GM19238 (cell line): ENCODE measurements at regions not wholly inside any gene's neighbourhood (a gene's known extent, or its start where the extent isn't known, plus 50 kb on each side); places are given as distances from the start of the nearest gene placed in this dataset.
"Not testable (repeated sequence)": the region's sequence is repeated elsewhere in the genome, so short reads cannot be mapped to it uniquely, and the experiment has no call there.

Source experiments
- DNase-seq: peaks from one replicate; pipeline ENCODE4 v3.0.0; 2011; ENCODE audit warnings: low spot score; ENCODE audit not compliant: insufficient read length

DNA sequence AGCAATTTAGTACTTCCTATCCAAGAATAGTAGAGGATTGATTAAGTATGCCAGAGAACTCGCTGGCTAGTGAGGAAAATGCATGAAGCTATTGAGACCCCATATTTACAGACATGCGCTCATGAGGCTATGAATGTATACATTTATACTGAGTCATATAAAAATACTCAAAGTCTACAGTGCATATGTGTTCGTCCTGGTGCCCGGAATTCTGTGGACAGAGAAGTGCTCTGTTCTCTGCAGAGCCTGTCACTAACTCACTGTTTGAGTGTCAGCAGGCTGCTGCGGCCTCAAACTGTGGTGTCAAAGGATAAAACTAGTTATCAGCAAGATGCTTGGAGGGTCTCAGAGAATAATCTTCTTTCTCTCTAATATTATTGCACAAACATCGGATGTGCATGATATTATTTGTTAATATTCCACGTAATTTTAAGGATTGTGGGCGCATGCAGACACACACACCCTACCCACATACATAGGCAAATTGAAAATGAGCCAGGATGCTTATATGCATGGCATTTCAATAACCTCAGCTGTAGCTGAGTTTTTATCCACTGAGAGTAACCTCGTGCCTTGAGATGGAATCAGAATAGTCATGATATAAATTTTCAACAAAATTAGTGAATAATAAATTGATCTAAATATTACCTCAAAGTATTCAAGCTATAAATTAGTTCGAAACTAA, 50.0 kb upstream of the TSC22D2 start:
- no peak for DNase-seq

DNA sequence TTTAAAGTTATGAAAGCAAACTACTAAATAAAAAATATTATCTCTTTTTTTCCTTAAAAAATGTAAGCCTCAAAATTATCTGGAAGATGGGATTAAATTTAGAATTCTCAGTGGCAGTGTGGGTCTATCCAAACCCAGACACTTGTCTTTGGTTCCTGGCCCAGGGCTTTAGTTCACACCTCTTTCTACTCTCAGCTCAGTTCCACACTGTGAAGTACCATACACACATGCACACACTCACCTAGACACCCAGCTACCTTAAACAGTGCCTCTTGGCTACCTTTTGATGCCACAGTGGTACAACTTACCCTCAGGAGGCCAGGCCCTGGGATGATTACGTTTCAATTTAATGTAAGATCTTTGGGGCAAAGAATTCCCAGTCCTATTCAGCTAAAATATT, 51.0 kb upstream of the TSC22D2 start:
- DNase-seq, result no peak

DNA sequence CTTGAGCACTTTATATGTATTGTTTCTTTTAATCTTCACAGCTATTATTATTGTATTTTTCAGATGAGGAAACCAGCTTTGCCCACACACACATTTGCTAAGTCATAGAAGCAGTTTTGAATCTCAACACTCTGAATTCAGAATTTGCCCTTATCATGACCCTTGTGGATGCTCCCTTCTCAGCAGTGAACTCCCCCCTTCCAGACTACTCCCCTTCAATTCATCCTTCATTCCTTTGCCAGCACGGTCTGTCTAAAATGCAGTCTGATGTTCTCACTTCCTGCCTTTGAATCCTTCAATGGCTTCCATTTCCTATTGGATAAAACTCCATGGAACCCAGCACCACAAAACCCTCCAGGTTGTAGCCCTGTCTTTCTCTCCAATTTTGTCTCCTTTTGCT, 52.5 kb upstream of the TSC22D2 start:
- no peak for DNase-seq

DNA sequence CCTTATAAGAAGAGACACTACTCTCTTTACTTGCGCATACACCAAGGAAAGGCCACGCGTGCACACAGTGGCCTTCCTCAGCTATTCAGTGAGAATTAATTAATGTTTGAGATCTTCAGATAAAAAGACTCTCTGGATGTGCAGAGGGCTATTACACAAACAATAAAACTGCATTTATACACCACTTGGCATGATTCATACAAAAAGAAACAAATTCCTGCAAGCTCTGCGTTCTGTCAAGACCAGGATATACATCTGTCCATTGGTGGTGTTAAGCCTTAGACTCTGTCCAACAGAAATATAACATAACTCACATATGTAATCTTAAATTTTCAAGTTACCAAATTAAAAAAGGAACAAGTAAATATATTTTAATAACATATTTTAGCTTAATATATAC, 55.2 kb upstream of the TSC22D2 start:
- no peak for DNase-seq

DNA sequence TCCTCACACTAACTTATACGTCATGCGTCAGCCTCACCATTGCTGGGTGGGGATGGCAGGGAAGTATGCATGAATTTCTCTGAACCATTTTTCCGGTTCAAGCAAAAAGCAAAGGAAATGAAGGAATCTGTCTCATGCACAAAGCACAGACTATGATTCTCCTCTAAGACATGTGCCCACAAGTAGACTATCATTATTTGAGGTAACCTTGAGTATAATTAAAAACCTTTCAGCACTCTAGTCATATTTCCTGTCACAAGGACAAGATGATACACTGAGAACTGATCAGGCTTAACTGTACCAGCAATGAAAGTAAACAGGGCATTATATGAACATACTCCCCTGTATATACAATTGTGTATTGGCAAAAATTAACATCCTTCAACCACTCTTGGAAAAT, 56.7 kb upstream of the TSC22D2 start:
- DNase-seq, result no peak

DNA sequence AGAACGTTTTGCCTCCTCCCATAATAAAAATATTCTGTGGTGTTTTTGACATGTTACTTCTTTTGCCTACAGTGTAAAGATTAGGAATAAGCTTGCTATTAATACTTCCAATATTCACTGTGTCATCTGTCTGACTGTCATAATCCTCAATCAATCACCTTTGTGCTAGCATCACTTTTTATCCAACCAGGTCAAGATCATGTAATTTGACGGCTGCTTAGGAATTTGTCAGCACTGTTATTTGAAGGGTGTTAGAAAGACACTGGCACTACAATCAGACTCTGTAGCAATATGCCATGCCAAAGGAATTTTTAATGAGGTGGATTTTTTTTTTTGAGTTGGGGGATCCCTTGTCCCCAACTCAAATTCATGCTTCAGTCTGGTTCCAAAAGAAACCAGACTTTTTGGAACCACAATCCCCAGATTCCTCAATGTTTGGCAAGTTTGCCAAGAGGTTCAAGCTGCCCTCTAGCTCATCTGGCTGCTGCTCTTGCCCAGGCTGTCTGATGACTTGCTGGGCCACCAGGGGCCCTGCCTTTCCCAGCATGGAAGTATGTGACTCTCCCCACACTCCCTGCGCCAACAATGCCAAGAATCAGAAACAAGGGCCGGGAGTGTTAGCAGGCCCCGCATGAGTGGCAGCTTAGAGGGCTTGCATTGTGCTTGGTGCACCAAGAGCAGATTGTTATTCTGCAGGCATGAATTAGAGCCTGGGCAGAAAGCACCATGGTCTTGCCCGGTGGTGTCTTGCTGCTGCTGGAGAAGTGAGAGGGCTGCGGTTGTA, 58.6 kb upstream of the TSC22D2 start:
- no peak for DNase-seq

DNA sequence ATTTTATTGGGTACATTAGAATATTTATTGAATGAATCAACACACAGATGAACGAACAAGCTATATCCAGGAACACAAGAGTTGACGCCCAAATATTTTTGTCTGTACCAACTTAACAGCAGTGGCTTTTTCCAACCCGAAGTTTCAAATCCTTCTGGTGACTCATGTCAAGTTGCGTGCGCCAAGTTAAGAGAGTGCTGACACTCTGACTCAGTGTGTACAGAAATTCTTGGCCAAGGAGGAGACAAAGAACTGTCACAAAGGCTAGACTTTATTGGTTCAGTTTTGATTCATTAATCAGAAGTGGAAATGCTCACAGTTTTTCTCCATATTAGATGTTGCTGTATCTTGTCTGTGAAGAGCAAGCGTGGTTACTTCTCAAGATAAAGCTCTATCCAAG, 59.6 kb upstream of the TSC22D2 start:
- DNase-seq, result no peak

DNA sequence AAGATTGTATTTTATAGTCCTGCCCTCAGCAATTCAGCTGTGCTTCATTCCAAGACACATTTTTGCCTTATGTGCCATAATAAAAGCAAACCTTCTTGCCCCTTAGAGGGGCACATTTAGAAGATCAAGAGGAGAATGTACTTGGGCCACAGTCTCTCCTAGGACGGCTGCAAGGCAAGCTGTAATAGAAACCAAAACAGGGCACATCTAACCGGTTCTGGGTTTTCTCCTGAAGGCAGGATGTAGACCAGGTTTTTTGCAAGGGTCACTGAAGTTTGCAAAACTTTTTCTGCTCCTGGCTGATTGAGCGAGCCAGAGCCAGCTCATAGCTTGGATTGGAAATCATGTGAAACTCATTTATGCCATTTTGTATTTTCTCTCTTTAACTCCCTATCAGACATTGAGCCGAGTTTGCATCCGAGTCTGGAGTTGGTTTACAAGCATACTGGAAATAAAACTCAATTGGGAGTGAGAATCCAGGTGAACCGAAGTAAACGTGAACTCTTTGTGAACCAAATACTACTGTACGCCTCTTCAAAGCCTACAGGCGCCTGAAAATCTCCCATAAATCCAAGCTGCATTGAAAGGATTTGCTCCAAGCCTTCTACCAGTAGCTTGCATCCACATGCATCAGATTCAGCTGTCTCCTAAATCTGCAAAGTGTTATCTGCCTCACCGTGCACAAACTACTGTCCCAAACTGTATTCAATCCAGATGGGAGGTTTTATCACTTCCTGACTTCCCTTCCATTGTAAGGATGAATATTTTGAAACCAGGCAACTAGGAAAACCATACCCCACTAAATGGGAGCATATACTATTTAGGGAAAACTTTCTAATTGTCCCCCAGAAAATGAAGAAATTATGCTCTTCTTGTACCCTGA, 60.9 kb upstream of the TSC22D2 start:
- no peak for DNase-seq

DNA sequence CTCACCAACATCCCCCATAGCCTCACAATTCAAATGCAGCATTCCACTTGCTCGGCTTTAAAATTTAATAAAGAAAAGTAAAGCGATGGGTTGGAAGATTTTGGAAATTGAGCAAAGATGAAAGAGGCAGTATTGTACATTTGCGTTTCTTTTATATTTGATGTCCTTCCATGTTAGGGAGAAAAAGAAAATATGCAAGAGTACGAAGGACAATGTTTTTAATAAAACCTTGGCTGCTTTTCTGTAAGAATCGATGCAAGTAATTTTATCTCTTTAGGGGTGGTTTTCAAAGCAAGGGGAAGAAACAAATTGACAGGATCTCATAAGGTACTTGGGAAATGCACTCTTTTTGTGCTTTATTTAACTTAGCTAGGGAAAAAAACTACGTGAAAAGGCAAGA, 61.8 kb upstream of the TSC22D2 start:
- no peak for DNase-seq

DNA sequence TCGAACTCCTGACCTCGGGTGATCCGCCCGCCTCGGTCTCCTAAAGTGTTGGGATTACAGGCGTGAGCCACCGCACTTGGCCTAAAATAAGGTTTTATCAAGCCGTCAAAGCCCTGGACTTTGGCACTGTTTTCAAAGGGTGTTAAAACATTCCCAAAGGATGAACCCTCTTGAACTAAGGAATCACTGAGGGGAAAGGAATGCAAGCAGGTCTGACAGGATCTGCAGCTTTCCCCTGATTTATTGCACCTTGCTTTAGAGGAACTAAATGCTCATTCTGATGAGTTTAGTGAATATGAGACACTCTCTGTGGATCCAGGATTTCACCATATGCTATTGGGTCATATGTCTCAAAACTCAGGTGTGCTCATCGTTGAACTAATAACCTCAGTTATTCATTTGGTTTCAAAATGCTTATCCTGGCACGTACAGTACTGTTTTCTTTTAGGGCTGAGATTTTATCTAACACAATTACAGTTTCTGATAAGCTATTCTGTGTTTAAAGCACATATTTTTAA, 63.0 kb upstream of the TSC22D2 start:
- DNase-seq, result no peak

DNA sequence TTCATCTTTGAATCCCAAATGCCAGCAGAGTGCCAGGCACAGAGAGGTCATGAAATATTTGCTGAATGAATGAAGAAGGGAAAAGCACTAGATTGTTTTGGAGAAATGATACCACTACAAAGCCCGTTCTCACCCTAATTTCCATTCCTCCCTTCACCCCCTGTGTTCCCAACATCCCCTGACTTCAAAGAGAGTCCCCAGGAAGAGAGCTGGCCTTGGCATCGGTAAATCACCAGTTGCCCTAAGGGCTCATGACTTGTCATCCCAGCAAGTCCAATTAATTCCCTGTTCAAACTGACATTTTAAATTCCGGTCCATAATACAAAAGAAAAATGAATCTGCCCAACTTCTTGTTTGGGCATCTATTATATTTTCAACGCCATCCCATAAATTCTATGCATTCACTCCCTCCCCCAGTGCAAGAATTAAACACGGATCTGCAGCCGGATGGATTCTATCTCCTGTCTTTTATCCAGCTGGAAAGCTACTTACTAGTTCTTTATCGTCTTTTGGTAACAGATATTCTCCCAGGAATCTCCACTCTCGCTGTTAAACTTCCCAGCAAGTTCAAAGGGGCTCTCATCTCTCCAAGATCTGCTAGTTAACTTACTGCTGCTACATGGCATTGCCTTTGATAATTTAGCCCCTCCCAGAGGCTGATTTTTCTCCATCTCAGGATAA, 63.9 kb upstream of the TSC22D2 start:
- no peak for DNase-seq

DNA sequence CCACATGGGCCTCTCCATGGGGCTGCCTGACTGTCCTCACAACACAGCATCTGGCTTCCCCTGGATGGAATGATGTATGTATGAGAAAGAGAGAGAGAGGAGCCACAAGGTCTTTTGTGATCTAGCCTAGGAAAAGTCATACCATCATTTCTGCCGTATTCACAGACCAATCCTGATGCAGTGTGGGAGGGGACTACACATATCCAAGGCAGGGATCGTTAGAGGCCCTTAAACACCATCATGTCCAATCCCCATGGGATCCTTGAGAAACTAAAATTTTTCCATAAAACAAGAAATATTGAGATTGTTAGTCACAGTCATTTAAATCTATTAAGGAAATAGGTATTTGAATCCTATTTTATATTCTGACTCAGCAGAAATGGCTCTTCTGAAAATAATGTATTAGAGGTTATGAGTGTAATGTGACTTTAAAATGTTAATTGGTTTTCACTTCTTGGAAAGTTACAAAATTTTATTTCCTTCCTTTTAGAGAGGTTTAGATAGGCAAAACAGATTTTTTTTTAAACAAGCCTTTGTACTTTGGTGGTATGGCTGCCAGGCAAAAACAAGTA, 65.1 kb upstream of the TSC22D2 start:
- no peak for DNase-seq

DNA sequence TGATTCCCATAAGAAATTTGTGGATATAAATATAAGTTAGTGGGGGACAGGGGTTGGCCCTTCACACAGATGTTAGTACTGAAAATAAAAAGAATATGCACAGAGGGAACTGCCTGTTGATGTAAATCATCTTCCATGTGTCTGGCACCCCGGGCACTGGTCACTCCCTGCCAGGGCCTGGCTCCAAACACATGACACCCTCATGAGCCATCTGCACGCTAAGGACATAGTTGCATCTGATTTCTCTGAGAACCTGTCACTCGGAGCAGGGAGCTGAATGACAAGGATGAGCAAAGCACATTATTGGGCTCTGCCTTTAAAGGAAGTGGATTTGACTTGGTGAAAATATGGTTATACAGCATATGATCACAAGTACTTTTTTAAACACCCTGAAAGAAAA, 66.2 kb upstream of the TSC22D2 start:
- no peak for DNase-seq

DNA sequence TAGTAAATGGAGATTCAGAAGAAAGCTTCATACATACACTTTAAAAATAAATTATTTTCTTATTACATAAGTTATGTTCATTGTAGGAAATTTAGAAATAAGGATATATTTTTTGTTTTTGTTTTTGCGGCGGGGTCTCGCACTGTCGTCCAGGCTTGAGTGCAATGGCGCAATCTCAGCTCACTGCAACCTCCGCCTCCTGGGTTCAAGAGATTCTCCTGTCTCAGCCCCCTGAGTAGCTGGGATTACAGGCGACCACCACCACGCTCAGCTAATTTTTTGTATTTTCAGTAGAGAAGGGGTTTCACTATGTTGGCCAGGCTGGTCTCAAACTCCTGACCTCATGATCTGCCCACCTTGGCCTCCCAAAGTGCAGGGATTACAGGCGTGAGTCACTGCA, 71.7 kb upstream of the TSC22D2 start:
- DNase-seq, result not testable (repeated sequence)

DNA sequence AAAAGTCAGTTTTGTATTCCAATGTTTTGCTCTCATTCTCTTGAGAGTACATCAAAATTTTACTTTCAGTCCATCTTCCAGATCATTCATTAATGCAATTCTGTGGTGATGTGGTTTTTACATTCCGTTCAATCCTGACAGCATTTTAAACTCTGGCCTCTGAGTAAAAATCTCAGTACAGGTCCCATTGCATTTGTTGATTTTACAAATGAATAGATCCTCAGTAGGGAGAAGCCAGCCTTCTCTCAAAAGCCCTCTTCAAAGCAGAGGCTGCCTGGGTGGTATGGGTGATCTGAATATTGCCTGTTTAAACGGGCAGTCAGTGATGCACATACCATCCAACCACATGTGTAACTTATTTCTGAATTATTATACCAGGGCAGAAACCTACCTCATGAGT, 72.5 kb upstream of the TSC22D2 start:
- no peak for DNase-seq

DNA sequence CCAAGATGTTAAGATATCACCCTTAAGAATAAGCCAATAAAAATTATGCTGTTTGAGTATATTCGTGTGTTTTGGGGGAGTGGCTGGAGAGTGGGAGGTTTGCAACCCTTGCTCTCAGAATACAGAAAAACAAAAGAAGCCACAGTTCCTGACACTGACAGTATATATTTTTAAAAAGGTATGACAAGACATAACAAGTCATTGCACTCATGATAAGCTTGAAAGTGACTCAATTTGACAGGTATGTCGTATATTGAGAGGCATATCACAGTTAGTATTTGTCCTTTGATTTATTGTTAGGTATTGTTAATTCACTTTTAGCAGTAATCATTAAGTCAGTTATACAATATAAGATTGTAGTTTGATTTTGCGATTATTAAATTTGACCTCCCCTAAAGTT, 73.1 kb upstream of the TSC22D2 start:
- no peak for DNase-seq

DNA sequence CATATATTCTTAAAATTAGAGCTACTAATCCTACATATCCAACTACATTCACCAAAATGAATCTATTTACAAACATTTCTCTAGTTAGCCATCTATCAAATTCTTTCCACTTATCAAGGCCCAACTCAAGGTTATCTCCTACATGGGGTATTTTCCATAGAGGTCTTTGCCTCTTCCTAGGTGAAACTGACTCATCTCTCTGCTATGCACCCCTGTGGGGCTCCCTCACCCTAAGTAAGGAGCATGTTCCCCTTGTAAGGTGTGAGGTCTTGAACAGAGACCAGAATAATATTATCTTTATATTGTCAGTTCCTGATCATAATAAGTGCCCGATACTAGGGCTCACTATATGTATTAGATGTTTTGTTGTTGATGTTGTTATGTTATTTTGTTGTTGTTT, 74.6 kb upstream of the TSC22D2 start:
- no peak for DNase-seq

DNA sequence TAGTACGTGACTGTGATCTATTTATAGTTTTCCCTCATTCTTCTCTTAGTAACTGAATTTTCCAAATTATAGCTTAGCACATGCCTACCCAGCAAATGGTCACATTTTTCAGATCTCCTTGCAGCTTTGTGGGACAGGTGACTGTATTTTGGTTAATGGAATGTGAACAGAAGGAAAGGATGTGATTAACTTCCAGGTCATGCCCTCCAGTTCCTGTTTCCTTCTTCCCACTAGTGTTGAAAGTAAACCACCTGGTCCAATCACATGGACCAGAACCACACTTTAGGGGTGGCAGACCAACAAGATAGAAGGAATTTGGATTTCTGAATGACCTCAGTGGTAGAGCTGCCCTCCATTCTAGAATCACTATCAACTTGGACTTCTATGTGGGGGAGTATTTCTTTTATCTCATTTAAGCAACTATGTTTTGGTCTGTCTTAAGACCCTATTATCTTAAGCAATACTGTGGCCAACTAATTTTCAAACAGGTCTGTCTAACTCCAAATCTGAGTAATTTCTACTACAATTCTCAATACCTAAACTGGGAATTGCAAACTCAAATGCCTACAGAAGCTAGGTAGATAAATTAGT, 76.0 kb upstream of the TSC22D2 start:
- no peak for DNase-seq

DNA sequence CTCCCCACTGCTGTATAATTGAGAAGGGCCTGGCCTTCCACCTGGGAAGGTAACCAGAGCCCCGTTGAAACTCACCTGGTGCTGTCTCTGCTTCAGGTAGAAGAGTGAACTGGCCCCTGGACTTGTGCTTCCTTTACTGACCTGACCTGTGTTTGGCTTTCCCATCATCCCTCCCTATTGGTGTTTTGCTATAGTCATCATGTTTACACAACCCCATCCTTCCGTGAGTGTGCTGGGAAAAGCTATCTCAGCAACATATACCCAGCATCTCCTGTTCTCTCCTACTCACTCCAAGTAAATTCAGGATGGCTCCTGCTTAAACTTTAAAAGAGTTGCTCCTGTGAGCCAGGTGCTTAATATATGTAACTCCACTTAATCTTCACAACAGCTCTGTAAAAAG, 77.2 kb upstream of the TSC22D2 start:
- no peak for DNase-seq

DNA sequence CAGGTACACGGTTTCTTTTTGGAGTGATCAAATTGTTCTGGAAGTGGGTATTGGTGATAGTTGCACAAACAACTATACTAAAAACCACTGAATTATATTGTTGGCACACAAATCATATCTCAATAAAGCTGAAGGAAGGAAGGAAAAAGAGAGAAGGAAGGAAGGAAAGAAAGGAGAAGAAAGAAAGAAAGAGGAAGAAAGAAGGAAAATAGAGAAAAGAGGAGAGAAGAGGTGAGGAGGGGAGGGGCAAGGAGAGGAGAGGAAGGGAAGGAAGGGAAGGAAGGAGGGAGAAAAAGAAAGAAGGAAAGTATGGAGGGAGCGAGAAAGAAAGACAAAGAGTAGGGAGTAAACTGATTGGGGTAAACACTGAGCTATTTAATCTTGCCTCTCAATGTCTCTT, 77.9 kb upstream of the TSC22D2 start:
- no peak for DNase-seq

DNA sequence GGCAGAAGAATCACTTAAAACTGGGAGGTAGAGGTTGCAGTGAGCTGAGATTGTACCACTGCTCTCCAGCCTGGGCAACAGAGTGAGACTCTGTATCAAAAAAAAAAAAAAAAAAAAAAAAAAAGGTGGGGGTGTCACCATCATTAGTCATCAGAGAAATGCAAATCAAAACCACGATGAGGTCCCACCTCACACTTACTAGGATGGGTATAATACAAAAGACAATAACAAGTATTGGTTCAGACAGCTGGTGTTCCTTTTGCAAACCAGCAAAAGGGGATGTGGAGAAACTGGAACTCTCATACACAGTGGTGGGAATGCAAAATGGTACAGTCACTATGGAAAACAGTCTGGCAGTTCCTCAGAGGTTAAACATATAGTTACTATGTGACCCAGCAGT, 78.7 kb upstream of the TSC22D2 start:
- DNase-seq, result no peak
